ENCODE measurements at regions not wholly inside any gene's neighbourhood (a gene's known extent, or its start where the extent isn't known, plus 50 kb on each side); places are given as distances from the start of the nearest gene placed in this dataset.

- FAIRE-seq (no peak), DNase-seq (ENCODE audit: low read depth, low spot score) (no peak)
- Histone ChIP-seq H3K4me3 (ENCODE audit: control insufficient read depth in 2 of 3, extremely low read depth in 1 of 3, insufficient read depth in 2 of 3, low read depth in 1 of 3, low read length in 3 of 3) (no peak overlapping the region), H3K4me1 (ENCODE audit: control insufficient read depth, extremely low read depth, insufficient read depth, low read length) (no peaks in the 10 kb centered on the region), H3K4me2 (ENCODE audit: control insufficient read depth, extremely low read depth, insufficient read depth, low read depth, low read length) (no peak overlapping the region), H3K9me1 (ENCODE audit: control insufficient read depth, extremely low read depth, insufficient read depth, low read length) (no peaks in the 10 kb centered on the region), H3K27ac (ENCODE audit: control insufficient read depth, insufficient read depth, low read length) (no peak overlapping the region), H2AFZ (ENCODE audit: control insufficient read depth, low read length) (no peak overlapping the region), H3K9me3 (ENCODE audit: control insufficient read depth, low read depth, low read length) (no peaks in the 10 kb centered on the region), H3K79me2 (ENCODE audit: control insufficient read depth, insufficient read depth, low read length) (no peaks in the 10 kb centered on the region), H4K20me1 (ENCODE audit: control insufficient read depth, extremely low read depth, insufficient read depth, low read length) (no peaks in the 10 kb centered on the region), H3K36me3 (ENCODE audit: control insufficient read depth in 2 of 2, extremely low read depth in 1 of 2, insufficient read depth in 2 of 2, low read length in 2 of 2) (no peaks in the 10 kb centered on the region), H3K27me3 (ENCODE audit: control insufficient read depth, extremely low read depth, insufficient read depth, low read length) (no peaks in the 10 kb centered on the region), H3K9ac (ENCODE audit: control insufficient read depth, extremely low read depth, insufficient read depth, low read length) (no peak overlapping the region)
- dilution Hi-C loops (cut with MboI; ENCODE audit: extremely low pct_ligation_motif_present, low sequenced_read_pairs) = no loop called here
- TF ChIP-seq CTCF (optimal IDR thresholded peaks at IDR 0.05 in 1 of 3, IDR thresholded peaks at IDR 0.05 in 1 of 3, conservative IDR thresholded peaks at IDR 0.05 in 1 of 3; ENCODE audit: extremely low read depth in 1 of 3, insufficient read depth in 2 of 3, low read length in 3 of 3) (no peak), EZH2 (IDR thresholded peaks at IDR 0.05; ENCODE audit: low read length) (no peak)
Measured at GRCh38 chr9:28671000-28671399, 1097.7 kb upstream of the C9orf72 start.

- H3K9me1 ChIP-seq (ENCODE audit: control insufficient read depth, extremely low read depth, insufficient read depth, low read length) = no peaks in the 10 kb centered on the region
- no peak overlapping the region for H3K4me3 ChIP-seq (ENCODE audit: control insufficient read depth in 2 of 3, extremely low read depth in 1 of 3, insufficient read depth in 2 of 3, low read depth in 1 of 3, low read length in 3 of 3)
- no peak overlapping the region for H2AFZ ChIP-seq (ENCODE audit: control insufficient read depth, low read length)
- no peak overlapping the region for H3K27ac ChIP-seq (ENCODE audit: control insufficient read depth, insufficient read depth, low read length)
- no peak for TF ChIP-seq CTCF (optimal IDR thresholded peaks at IDR 0.05 in 1 of 3, IDR thresholded peaks at IDR 0.05 in 1 of 3, conservative IDR thresholded peaks at IDR 0.05 in 1 of 3; ENCODE audit: extremely low read depth in 1 of 3, insufficient read depth in 2 of 3, low read length in 3 of 3)
- TF ChIP-seq EZH2 (IDR thresholded peaks at IDR 0.05; ENCODE audit: low read length) = no peak
- no peak for DNase-seq (ENCODE audit: low read depth, low spot score)
- H3K4me2 ChIP-seq (ENCODE audit: control insufficient read depth, extremely low read depth, insufficient read depth, low read depth, low read length) = no peak overlapping the region
- no peaks in the 10 kb centered on the region for H3K27me3 ChIP-seq (ENCODE audit: control insufficient read depth, extremely low read depth, insufficient read depth, low read length)
- no peaks in the 10 kb centered on the region for H3K4me1 ChIP-seq (ENCODE audit: control insufficient read depth, extremely low read depth, insufficient read depth, low read length)
- no peaks in the 10 kb centered on the region for H3K36me3 ChIP-seq (ENCODE audit: control insufficient read depth in 2 of 2, extremely low read depth in 1 of 2, insufficient read depth in 2 of 2, low read length in 2 of 2)
- H3K9ac ChIP-seq (ENCODE audit: control insufficient read depth, extremely low read depth, insufficient read depth, low read length) = no peak overlapping the region
- no peaks in the 10 kb centered on the region for H3K79me2 ChIP-seq (ENCODE audit: control insufficient read depth, insufficient read depth, low read length)
- H3K9me3 ChIP-seq (ENCODE audit: control insufficient read depth, low read depth, low read length) = no peaks in the 10 kb centered on the region
- FAIRE-seq = no peak
- dilution Hi-C loops (cut with MboI; ENCODE audit: extremely low pct_ligation_motif_present, low sequenced_read_pairs) = no loop called here
- no peaks in the 10 kb centered on the region for H4K20me1 ChIP-seq (ENCODE audit: control insufficient read depth, extremely low read depth, insufficient read depth, low read length)
Measured at GRCh38 chr9:28678097-28678496, 1104.8 kb upstream of the C9orf72 start.

All from keratinocyte (primary cell).